Ovary (tissue), 7 donors: ENCODE measurements at regions not wholly inside any gene's neighbourhood (a gene's known extent, or its start where the extent isn't known, plus 50 kb on each side); places are given as distances from the start of the nearest gene placed in this dataset.

Source experiments
- DNase-seq, 5 donors: peaks; one replicate each; pipeline ENCODE4 v3.0.0-alpha.2; 2019 to 2020
- H3K27ac ChIP-seq, 2 donors: fragments of 200-600 bp; one replicate each; pipeline versions ENCODE4 v1.5.1 to v1.8.0; 2019 to 2022
- H3K27me3 ChIP-seq: fragments of 200-600 bp; one replicate; pipeline ENCODE4 v1.8.0; 2022
- H3K36me3 ChIP-seq: fragments of 200-600 bp; sonication (generic); one replicate; pipeline ENCODE4 v1.5.1; 2019
- H3K4me1 ChIP-seq: one replicate; pipeline ENCODE4 v1.8.1; 2013; ENCODE audit warnings: mild to moderate bottlenecking, moderate library complexity; ENCODE audit not compliant: insufficient read depth
- H3K4me3 ChIP-seq: fragments of 200-600 bp; sonication (generic); one replicate; pipeline ENCODE4 v1.5.1; 2017
- H3K9me3 ChIP-seq, 2 donors: fragments of 200-600 bp in 1 of 2; sonication (generic) in 1 of 2; one replicate each; pipeline versions ENCODE4 v1.5.1 to v1.8.1; 2013 to 2019; ENCODE audit warnings: mild to moderate bottlenecking in 1 of 2, moderate library complexity in 1 of 2
- CTCF ChIP-seq, 3 donors: fragments of 450-650 bp in 2 of 3; fragments of 200-600 bp in 1 of 3; IDR thresholded peaks; one replicate each; pipeline versions ENCODE4 v1.5.1 to v1.8.0; 2016 to 2022; ENCODE audit warnings: antibody characterized with exemption in 3 of 3, mild to moderate bottlenecking in 1 of 3
- EP300 ChIP-seq: sonication (generic); formaldehyde crosslinking; IDR thresholded peaks from one replicate; pipeline ENCODE4 v1.6.1; 2017; ENCODE audit warnings: antibody characterized with exemption
- POLR2A ChIP-seq: fragments of 450-650 bp; IDR thresholded peaks from one replicate; pipeline ENCODE4 v1.6.1; 2017; ENCODE audit warnings: antibody characterized with exemption, mild to moderate bottlenecking, moderate library complexity
- WGBS, 3 donors: extraction: QIAGEN DNeasy Blood & Tissue Kit in 1 of 3; methylation state at CpG; one replicate each; pipeline versions ENCODE4 v1.1.5 to v1.1.7; 2013 to 2017; 5-methylcytosine and 5-hydroxymethylcytosine counted together
- intact Hi-C, 4 donors: fragments of 100-400 bp; cut with DNase I; formaldehyde crosslinking; loops; one replicate each; pipeline versions ENCODE4 v1.11.0 to v1.15.1; 2022 to 2023
- donor health status: DM: no; HTN: no; CAD: no; lungs with moderate emphysema.
- donor health status: DM: no; HTN: no; CAD: no.
- donor health status: Bipolar disorder and iron deficiency.
- donor health status: DM: no; HTN: no; CAD: no.
- donor health status: DM: yes; HTN: yes; CAD: no.

- Histone ChIP-seq H3K9me3 (no peaks in the 10 kb centered on the region), H3K4me3 (no peak overlapping the region), H3K36me3 (no peaks in the 10 kb centered on the region), H3K27me3 (no peaks in the 10 kb centered on the region), H3K27ac (no peak overlapping the region), H3K4me1 (no peaks in the 10 kb centered on the region)
- no peak for DNase-seq
- intact Hi-C loops: no loop called here
- no peak for TF ChIP-seq CTCF (IDR thresholded peaks at IDR 0.05)
- no peak for TF ChIP-seq POLR2A
- TF ChIP-seq EP300: no peak
- WGBS, 3 donors: 62 to 68% (median 67%) methylated on average over 4 of the region's 4 CpGs
These were observed 945.0 kb upstream of the WWC1 start for GRCh38 chr5:167346461-167346860.

- TF ChIP-seq EP300 (no peak), CTCF (IDR thresholded peaks at IDR 0.05) (no peak), POLR2A (no peak)
- H3K36me3 ChIP-seq: no peaks in the 10 kb centered on the region
- WGBS, 3 donors: 85 to 87% (median 87%) methylated on average over 12 of the region's 12 CpGs
- no peaks in the 10 kb centered on the region for H3K9me3 ChIP-seq
- no peak overlapping the region for H3K27ac ChIP-seq
- no peaks in the 10 kb centered on the region for H3K4me1 ChIP-seq
- intact Hi-C loops: no loop called here
- H3K27me3 ChIP-seq: no peaks in the 10 kb centered on the region
- DNase-seq: no peak
- H3K4me3 ChIP-seq: no peak overlapping the region
These were observed 943.1 kb upstream of the WWC1 start for GRCh38 chr5:167348251-167348926.

- 82 to 92% (median 82%) methylated on average over 3 of the region's 3 CpGs for WGBS, 3 donors
- TF ChIP-seq POLR2A (no peak), CTCF (IDR thresholded peaks at IDR 0.05) (no peak), EP300 (no peak)
These were observed 942.5 kb upstream of the WWC1 start for GRCh38 chr5:167348980-167349379.

GRCh38 chr5:167351316-167351715, 940.1 kb upstream of the WWC1 start:
- Histone ChIP-seq H3K9me3 (no peaks in the 10 kb centered on the region), H3K27ac (no peak overlapping the region), H3K4me3 (no peak overlapping the region), H3K36me3 (no peaks in the 10 kb centered on the region), H3K4me1 (no peaks in the 10 kb centered on the region), H3K27me3 (no peaks in the 10 kb centered on the region)
- no peak for DNase-seq
- WGBS, 3 donors: 81 to 89% (median 82%) methylated on average over 4 of the region's 4 CpGs
- intact Hi-C loops: no loop called here
- TF ChIP-seq EP300 (no peak), POLR2A (no peak), CTCF (IDR thresholded peaks at IDR 0.05) (no peak)

More at GRCh38 chr5:167348980-167349379, 942.5 kb upstream of the WWC1 start:
- DNase-seq: no peak
- Histone ChIP-seq H3K4me3 (no peak overlapping the region), H3K27ac (no peak overlapping the region), H3K36me3 (no peaks in the 10 kb centered on the region), H3K4me1 (no peaks in the 10 kb centered on the region), H3K9me3 (no peaks in the 10 kb centered on the region), H3K27me3 (no peaks in the 10 kb centered on the region)
- intact Hi-C loops: no loop called here
